ENCODE measurements at regions not wholly inside any gene's neighbourhood (a gene's known extent, or its start where the extent isn't known, plus 50 kb on each side); places are given as distances from the start of the nearest gene placed in this dataset.
A peak's percentile ranks its signal among the peaks of the same experiment; 100 is the strongest.

- DNase-seq, result no peak
These were observed 1152.1 kb upstream of the AUTS2 start for GRCh38 chr7:68446183-68446582.

DNA sequence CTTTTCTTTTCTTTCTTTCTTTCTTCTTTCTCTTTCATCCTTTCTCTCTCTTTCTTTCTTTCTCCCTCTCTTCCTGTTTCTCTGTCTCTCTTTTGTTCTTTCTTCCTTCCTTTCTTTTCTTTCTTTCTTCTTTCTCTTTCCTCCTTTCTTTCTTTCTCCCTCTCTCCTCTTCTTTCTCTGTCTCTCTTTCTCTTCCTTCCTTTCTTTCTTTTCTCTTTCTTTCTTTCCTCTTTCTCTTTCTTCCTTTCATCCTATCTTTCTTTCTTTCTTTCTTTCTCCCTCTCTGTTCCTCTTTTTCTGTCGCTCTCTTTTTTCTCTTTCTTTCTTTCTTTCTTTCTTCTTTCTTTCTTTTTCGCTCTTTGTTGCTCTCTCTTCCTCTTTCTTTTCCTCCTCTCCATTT is 1149.2 kb upstream of the AUTS2 start:
- no peak for DNase-seq

GRCh38 chr7:68449816-68450215 is 1148.5 kb upstream of the AUTS2 start:
- no peak for DNase-seq

DNA sequence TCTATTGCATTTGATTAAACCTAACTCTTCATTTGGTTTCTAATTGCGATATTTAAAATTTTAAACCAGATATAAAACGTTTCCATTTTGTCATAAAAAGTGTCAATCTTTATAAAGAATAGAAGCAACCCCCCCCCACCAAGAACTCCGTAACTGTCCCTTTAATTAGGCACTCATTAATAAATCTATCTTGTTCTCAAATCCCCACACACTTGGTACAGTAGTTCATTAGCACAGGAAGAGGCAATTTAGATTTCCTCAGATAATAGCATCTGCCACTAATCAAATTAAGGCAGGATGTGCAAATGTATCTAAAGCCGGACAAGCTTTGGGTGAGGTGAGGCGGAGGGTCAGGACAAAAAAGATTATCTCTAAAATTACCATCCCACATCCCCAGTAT is 1143.3 kb upstream of the AUTS2 start:
- no peak for DNase-seq

DNA sequence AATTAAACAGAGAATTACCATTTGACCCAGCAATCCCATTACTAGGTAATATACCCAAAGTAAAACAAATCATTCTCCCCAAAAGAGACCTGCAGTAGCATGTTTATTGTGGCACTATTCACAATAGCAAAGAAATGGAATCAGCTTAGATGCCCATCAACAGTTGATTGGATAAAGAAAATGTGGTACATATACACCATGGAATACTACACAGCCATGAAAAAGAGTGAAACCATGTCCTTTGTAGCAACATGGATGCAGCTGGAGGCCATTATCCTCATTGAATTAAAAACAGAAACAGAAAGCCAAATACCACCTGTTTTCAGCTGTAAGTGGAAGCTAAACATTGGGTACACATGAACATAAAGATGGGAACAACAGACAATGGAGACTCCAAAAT is 1141.8 kb upstream of the AUTS2 start:
- DNase-seq, result no peak

DNA sequence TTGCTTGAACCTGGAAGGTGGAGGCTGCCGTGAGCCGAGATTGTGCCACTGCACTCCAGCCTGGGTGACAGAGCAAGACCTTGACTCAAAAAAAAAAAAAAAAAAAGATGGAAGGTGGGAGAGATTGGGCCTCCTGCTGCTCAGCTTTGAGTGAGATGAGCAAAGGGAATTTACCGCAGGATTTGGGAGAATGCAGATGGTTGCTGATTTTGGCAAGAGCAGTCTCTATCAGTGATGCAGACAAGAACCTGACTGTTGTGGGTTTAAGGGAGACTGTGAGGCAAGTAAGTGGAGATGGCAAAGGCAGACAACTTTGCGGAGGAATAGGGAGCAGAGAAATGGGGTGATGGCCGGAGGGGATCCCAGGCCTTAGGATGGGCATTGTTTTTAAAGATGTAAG is 1140.8 kb upstream of the AUTS2 start:
- DNase-seq, result no peak

GRCh38 chr7:68458010-68458908 is 1140.0 kb upstream of the AUTS2 start:
- DNase-seq, result no peak

- DNase-seq, result no peak
These were observed 1136.8 kb upstream of the AUTS2 start for GRCh38 chr7:68461430-68461829.

GRCh38 chr7:68470836-68471435 is 1127.3 kb upstream of the AUTS2 start:
- peak in 1 of 2 experiments; percentile 43 for DNase-seq

GRCh38 chr7:68472688-68473087 is 1125.6 kb upstream of the AUTS2 start:
- DNase-seq, result no peak

DNA sequence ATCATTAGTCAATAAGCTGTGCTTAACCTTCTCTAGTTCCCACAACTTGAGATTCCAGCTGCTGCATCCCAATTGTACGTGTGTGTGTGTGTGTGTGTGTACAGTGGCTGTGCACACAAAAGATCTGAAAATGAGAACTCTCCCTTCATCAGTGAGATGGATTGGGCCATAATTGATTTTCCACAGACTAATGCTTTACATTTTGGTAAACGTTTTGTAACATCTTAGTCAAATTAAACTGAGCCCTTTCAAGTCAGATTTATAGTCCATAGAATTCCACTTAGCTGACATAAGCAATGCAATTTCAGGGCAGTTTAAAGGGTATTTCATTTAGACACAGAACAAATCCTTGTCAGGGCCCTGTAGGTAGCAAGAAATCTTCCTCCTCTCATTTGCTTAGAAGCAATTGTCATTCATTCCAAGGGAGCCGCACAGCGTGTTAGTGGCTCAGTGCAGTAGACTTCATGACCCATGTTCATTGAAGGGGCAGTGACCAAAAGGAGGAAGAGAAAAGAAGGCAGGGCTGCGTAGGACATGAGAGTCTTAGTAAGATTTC is 1123.5 kb upstream of the AUTS2 start:
- DNase-seq, result no peak

- no peak for DNase-seq
These were observed 1121.3 kb upstream of the AUTS2 start for GRCh38 chr7:68476966-68477365.

- no peak for DNase-seq
These were observed 1119.9 kb upstream of the AUTS2 start for GRCh38 chr7:68478326-68478725.

- no peak for DNase-seq
These were observed 1115.5 kb upstream of the AUTS2 start for GRCh38 chr7:68482800-68483199.

- no peak for DNase-seq
These were observed 1113.5 kb upstream of the AUTS2 start for GRCh38 chr7:68484731-68485130.

DNA sequence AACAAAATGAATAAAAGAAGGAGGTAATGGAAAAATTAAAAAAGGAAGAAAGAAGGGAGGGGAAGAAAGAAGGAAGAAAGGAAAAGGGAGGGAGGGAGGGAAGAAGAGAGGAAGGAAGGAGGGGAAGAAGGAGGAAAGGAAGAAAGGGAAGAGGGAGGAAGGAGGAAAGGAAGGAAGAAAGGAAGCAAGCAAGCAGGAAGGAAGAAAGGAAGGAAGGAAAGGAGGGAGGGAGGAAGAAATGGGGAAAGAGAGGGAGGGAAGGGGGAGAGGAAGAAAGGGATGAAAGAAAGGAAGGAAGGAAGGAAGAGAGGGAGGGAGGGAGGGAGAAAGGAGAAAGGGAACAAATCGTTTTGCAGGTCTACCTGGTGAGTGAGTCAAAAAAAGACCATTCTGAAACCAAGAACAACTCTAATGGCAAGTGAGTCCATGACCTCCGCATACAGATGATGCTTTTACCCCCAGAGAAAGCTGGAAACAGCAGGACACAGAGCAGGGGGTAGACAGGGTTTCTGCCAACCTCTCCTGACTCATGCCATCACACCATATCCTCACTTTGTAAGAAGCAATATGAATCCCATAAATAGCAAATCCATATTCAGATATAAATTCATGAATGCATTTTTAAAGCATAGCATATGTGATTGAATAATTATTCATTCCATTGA is 1112.9 kb upstream of the AUTS2 start:
- no peak for DNase-seq

GRCh38 chr7:68488341-68489060 is 1109.8 kb upstream of the AUTS2 start:
- peak; percentile 93 to 98 for DNase-seq

- no peak for DNase-seq
These were observed 1106.5 kb upstream of the AUTS2 start for GRCh38 chr7:68491523-68492358.

- no peak for DNase-seq
These were observed 1106.0 kb upstream of the AUTS2 start for GRCh38 chr7:68492359-68492690.

- DNase-seq, result no peak
These were observed 1094.9 kb upstream of the AUTS2 start for GRCh38 chr7:68503400-68503799.

- peak in 1 of 2 experiments; percentile 4 for DNase-seq
These were observed 1093.6 kb upstream of the AUTS2 start for GRCh38 chr7:68504716-68505115.

DNA sequence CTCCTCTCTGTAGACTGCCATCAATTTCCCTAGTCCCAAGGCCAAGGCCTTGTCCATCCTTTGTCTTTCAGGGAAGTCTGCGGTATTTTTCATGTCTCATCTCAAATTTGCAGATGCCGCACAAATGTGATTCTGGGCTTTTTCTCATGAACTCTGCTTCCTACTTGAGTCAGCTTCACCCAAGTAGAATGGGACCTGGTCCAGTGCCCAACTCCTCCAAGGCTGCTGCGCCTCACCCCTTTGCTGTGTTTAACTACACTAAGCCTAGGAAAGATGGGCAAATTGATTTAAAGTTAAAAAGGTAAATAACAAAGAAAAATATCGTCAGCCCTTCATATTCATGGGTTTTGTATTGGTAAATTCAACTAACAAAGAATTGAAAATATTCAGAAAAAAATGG is 1092.6 kb upstream of the AUTS2 start:
- no peak for DNase-seq

Data from NCI-H524 (cell line).